ENCODE measurements at regions not wholly inside any gene's neighbourhood (a gene's known extent, or its start where the extent isn't known, plus 50 kb on each side); places are given as distances from the start of the nearest gene placed in this dataset.
A peak's percentile ranks its signal among the peaks of the same experiment; 100 is the strongest.

- Mint-ChIP-seq H3K9me3 (peaks cover 14 to 22% of the 10 kb centered on the region in 2 donors), H3K27me3 (no peaks in the 10 kb centered on the region), H3K4me1 (no peaks in the 10 kb centered on the region), H3K27ac (no peak overlapping the region), H3K4me3 (no peak overlapping the region)
- DNase-seq = no peak
- ATAC-seq = no peak
Observed at GRCh38 chr4:29521281-29521680, 1198.9 kb upstream of the PCDH7 start.

GRCh38 chr4:29536745-29537144 lies 1183.4 kb upstream of the PCDH7 start:
- no peaks in the 10 kb centered on the region for H3K9me3 Mint-ChIP-seq
- H3K4me1 Mint-ChIP-seq = no peaks in the 10 kb centered on the region
- DNase-seq = no peak
- H3K27me3 Mint-ChIP-seq = no peaks in the 10 kb centered on the region
- H3K4me3 Mint-ChIP-seq = no peak overlapping the region
- ATAC-seq = no peak
- no peak overlapping the region for H3K27ac Mint-ChIP-seq

- Mint-ChIP-seq H3K27me3 (no peaks in the 10 kb centered on the region), H3K9me3 (no peaks in the 10 kb centered on the region), H3K4me3 (no peak overlapping the region), H3K27ac (no peak overlapping the region), H3K4me1 (no peaks in the 10 kb centered on the region)
- DNase-seq (no peak), ATAC-seq (no peak)
Observed at GRCh38 chr4:29538889-29539646, 1181.1 kb upstream of the PCDH7 start.

DNA sequence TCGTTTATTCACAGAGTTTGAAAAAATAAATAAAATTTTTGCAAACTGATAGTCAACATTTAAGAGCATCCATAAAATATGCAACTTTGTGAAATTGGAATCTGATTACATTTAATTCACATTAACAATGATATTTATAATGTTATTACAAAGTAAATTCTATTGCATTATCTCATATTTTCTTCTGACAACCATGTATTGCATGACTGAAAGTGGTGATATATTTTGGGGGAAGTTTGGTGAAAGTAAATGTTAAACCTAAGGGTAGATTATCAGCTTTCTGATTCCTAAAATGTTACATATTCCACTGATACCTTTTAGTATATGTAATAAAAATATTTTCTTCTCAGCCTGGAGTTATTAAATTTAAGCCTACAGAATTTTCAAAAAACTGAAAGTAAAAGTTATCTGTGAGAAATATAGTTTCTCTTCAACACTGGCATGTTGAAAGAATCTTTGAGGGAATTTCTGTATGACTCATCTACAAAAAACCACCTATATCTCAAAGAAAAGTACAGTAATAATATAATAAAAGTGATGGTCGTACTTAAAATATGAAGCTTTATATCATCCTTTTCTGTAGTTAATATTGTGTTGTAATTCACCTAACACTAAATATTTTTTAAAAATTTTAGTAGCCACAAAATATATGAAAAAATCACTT lies 1179.6 kb upstream of the PCDH7 start:
- no peaks in the 10 kb centered on the region for H3K4me1 Mint-ChIP-seq
- peaks cover 0 to 5% of the 10 kb centered on the region in 2 donors for H3K9me3 Mint-ChIP-seq
- DNase-seq (no peak), ATAC-seq (no peak)
- no peak overlapping the region for H3K27ac Mint-ChIP-seq
- H3K27me3 Mint-ChIP-seq = no peaks in the 10 kb centered on the region
- no peak overlapping the region for H3K4me3 Mint-ChIP-seq

GRCh38 chr4:29541757-29542156 lies 1178.4 kb upstream of the PCDH7 start:
- H3K27me3 Mint-ChIP-seq = no peaks in the 10 kb centered on the region
- no peak for DNase-seq
- ATAC-seq = no peak
- H3K27ac Mint-ChIP-seq = no peak overlapping the region
- H3K9me3 Mint-ChIP-seq = peaks cover 0 to 5% of the 10 kb centered on the region in 2 donors
- no peaks in the 10 kb centered on the region for H3K4me1 Mint-ChIP-seq
- no peak overlapping the region for H3K4me3 Mint-ChIP-seq

DNA sequence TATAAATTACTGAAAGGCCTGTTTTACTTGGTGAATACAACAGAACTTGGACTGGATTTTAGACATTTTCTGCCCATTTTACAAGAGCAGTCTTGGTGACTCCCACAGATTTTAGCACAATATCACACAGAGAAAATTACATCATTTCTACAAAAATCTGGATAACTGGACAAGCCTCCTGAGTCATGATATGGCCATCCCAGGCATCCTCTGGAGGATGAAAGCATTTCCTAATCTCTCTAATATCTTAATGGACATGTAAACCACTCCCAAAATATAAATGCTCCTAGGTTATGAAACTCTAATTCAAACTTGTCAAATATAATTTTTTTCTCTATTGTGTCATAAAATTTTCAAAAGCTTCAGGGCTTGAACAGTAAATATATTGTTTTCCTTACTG lies 1170.8 kb upstream of the PCDH7 start:
- Mint-ChIP-seq H3K4me3 (no peak overlapping the region), H3K9me3 (peaks cover 0 to 16% of the 10 kb centered on the region in 2 donors), H3K27me3 (no peaks in the 10 kb centered on the region), H3K27ac (no peak overlapping the region), H3K4me1 (no peaks in the 10 kb centered on the region)
- DNase-seq (no peak), ATAC-seq (no peak)

- DNase-seq = no peak
- no peak overlapping the region for H3K27ac Mint-ChIP-seq
- no peaks in the 10 kb centered on the region for H3K27me3 Mint-ChIP-seq
- no peak overlapping the region for H3K4me3 Mint-ChIP-seq
- no peaks in the 10 kb centered on the region for H3K4me1 Mint-ChIP-seq
- peaks cover 0 to 11% of the 10 kb centered on the region in 2 donors for H3K9me3 Mint-ChIP-seq
- ATAC-seq = no peak
Observed at GRCh38 chr4:29551821-29552220, 1168.3 kb upstream of the PCDH7 start.

- ATAC-seq = no peak
- H3K4me3 Mint-ChIP-seq = no peak overlapping the region
Observed at GRCh38 chr4:29553846-29554245, 1166.3 kb upstream of the PCDH7 start.

GRCh38 chr4:29558789-29559188 lies 1161.4 kb upstream of the PCDH7 start:
- Mint-ChIP-seq H3K4me1 (no peaks in the 10 kb centered on the region), H3K27ac (no peak overlapping the region), H3K4me3 (no peak overlapping the region), H3K9me3 (peaks cover 0 to 12% of the 10 kb centered on the region in 2 donors), H3K27me3 (no peaks in the 10 kb centered on the region)
- ATAC-seq (no peak), DNase-seq (no peak)

More at GRCh38 chr4:29553846-29554245, 1166.3 kb upstream of the PCDH7 start:
- H3K4me1 Mint-ChIP-seq = no peaks in the 10 kb centered on the region
- H3K9me3 Mint-ChIP-seq = peaks cover 0 to 4% of the 10 kb centered on the region in 2 donors
- peak overlapping the region in 1 of 2 donors; percentile 14 for H3K27ac Mint-ChIP-seq
- H3K27me3 Mint-ChIP-seq = no peaks in the 10 kb centered on the region
- no peak for DNase-seq

- ATAC-seq (no peak), DNase-seq (no peak)
- Mint-ChIP-seq H3K4me1 (no peaks in the 10 kb centered on the region), H3K27ac (no peak overlapping the region), H3K27me3 (no peaks in the 10 kb centered on the region), H3K4me3 (no peak overlapping the region), H3K9me3 (peaks cover 0 to 17% of the 10 kb centered on the region in 2 donors)
Observed at GRCh38 chr4:29559286-29559685, 1160.9 kb upstream of the PCDH7 start.

GRCh38 chr4:29560452-29560851 lies 1159.7 kb upstream of the PCDH7 start:
- no peaks in the 10 kb centered on the region for H3K4me1 Mint-ChIP-seq

GRCh38 chr4:29565256-29565655 lies 1154.9 kb upstream of the PCDH7 start:
- H3K27me3 Mint-ChIP-seq = no peaks in the 10 kb centered on the region
- ATAC-seq = no peak
- no peak overlapping the region for H3K4me3 Mint-ChIP-seq
- peaks cover 0 to 26% of the 10 kb centered on the region in 2 donors for H3K9me3 Mint-ChIP-seq
- no peak for DNase-seq
- no peak overlapping the region for H3K27ac Mint-ChIP-seq
- no peaks in the 10 kb centered on the region for H3K4me1 Mint-ChIP-seq

More at GRCh38 chr4:29560452-29560851, 1159.7 kb upstream of the PCDH7 start:
- H3K4me3 Mint-ChIP-seq = no peak overlapping the region
- peaks cover 0 to 26% of the 10 kb centered on the region in 2 donors for H3K9me3 Mint-ChIP-seq
- no peak overlapping the region for H3K27ac Mint-ChIP-seq
- DNase-seq (no peak), ATAC-seq (no peak)
- H3K27me3 Mint-ChIP-seq = no peaks in the 10 kb centered on the region

DNA sequence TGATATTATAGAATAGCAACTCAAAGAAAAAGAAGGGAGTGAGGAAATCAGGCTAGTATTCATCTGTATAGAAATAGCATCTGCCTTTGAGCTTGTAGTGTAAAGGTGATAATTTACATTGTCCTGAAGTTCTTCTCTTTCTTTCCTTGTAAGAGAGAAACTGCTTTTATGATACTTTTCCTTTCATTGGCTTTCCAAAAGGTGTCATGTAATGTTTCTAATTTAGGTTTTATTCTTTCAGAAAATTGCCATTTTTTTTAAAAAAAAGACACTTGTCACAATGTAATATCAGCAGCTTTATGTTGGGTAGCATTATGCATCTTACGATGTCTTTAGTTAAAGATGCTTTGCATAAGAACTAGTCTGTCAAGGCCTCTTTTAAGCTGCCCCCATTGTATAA lies 1153.8 kb upstream of the PCDH7 start:
- H3K9me3 Mint-ChIP-seq = peaks cover 0 to 21% of the 10 kb centered on the region in 2 donors
- H3K27me3 Mint-ChIP-seq = no peaks in the 10 kb centered on the region
- no peak for ATAC-seq
- H3K4me3 Mint-ChIP-seq = no peak overlapping the region
- no peaks in the 10 kb centered on the region for H3K4me1 Mint-ChIP-seq
- no peak overlapping the region for H3K27ac Mint-ChIP-seq
- DNase-seq = no peak

GRCh38 chr4:29571322-29571721 lies 1148.8 kb upstream of the PCDH7 start:
- no peak for DNase-seq
- no peak for ATAC-seq
- Mint-ChIP-seq H3K27ac (no peak overlapping the region), H3K4me1 (no peaks in the 10 kb centered on the region), H3K27me3 (no peaks in the 10 kb centered on the region), H3K4me3 (no peak overlapping the region), H3K9me3 (peaks cover 0 to 7% of the 10 kb centered on the region in 2 donors)

DNA sequence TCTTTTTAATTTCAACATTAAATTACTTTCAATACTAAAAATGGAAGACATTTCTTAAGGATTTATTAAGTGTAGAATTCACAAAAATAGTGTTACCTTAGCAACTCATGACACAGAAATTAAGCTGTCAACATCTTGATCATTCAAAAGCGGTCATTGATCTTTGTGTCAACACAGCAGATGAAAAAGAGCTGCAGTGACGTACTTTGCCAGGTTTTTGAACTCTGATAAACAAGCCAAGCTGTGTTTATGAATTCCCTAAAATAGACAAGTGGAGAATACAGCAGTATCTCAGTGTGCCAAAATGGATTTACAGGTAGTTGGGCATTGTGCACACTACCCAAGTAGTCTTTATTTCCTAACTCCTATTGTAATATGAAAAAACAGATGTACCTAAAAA lies 1141.8 kb upstream of the PCDH7 start:
- no peak for DNase-seq
- ATAC-seq = no peak
- no peak overlapping the region for H3K27ac Mint-ChIP-seq
- H3K4me3 Mint-ChIP-seq = no peak overlapping the region
- no peaks in the 10 kb centered on the region for H3K4me1 Mint-ChIP-seq
- H3K9me3 Mint-ChIP-seq = peaks cover 7 to 13% of the 10 kb centered on the region in 2 donors
- H3K27me3 Mint-ChIP-seq = no peaks in the 10 kb centered on the region

GRCh38 chr4:29581457-29581856 lies 1138.7 kb upstream of the PCDH7 start:
- no peaks in the 10 kb centered on the region for H3K4me1 Mint-ChIP-seq
- no peak overlapping the region for H3K4me3 Mint-ChIP-seq
- ATAC-seq (no peak), DNase-seq (no peak)
- no peaks in the 10 kb centered on the region for H3K27me3 Mint-ChIP-seq
- H3K9me3 Mint-ChIP-seq = peaks cover 7 to 10% of the 10 kb centered on the region in 2 donors
- no peak overlapping the region for H3K27ac Mint-ChIP-seq

Measured in stimulated activated naive CD8-positive, alpha-beta T cell treated with anti-CD3 and anti-CD28 coated beads, Interleukin-15, amount 100 ng/mL, for 72 hours (primary cell).